GM18868 (cell line): ENCODE measurements at regions not wholly inside any gene's neighbourhood (a gene's known extent, or its start where the extent isn't known, plus 50 kb on each side); places are given as distances from the start of the nearest gene placed in this dataset.

Experiments
- ATAC-seq: cut with Tn5 transposase; IDR thresholded peaks from one replicate; pipeline ENCODE4 v1.9.1; 2021; ENCODE audit warnings: mild to moderate bottlenecking, moderate library complexity; ENCODE audit not compliant: unreplicated experiment

DNA sequence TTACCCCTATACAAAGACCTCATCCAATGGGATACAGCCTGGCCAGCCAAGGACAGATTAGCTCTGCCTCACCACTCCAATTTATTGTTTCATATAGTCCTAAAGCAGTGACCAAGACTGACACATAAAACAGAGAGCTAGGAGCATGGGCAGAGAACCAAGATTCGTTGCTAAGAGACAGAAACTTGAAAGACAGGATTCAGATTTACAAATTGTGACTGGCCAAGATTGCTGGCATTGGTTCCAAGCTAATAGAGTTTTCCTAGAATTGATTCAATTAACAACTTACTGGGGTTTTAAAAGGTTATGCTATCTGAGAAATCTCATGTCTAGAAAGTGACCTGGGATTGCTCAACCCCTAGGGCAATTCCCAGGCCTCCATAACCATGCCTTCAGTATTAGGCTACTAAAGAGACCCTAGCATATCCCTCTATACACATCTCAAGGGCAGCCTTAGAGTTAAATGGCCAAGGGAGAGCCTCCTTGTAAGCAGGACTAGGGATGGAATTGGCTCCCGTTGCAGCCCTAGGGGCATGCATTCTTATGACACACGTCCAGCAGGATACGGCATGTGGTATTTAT, 75.6 kb downstream of the ICOS start:
- no peak for ATAC-seq

DNA sequence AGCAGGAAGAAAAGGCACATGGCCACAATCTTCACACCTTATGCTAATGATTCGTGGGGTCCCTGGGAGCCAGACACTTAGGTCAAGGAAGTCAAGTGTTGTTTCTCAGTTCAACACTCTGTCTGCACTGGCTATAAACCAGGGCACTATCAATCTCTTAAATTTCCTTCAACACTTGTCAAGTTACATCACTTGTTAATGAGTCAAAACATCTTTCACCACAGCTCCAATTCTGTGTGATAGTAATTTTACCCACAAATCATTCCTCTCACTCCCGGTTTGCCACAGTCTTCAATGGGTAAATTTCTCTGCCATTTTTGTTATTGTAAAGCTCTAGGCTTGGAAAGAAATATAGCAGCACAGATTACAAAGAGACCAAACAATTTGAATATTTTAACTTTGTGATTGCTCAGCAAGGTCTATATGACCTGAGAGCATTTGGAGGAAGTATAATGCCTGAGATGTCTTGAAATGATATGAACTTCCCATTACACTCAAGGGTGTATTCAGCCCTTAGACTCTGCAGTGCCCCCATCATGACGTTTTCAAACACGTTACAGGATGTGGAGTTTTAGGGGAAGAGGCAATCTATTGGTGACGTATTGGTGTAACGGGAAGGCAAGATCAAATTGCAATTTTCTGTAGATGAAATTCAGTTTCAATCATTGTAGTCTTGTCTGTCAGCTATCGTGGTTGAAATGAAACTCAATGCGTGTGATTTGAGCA, 78.7 kb downstream of the ICOS start:
- no peak for ATAC-seq

DNA sequence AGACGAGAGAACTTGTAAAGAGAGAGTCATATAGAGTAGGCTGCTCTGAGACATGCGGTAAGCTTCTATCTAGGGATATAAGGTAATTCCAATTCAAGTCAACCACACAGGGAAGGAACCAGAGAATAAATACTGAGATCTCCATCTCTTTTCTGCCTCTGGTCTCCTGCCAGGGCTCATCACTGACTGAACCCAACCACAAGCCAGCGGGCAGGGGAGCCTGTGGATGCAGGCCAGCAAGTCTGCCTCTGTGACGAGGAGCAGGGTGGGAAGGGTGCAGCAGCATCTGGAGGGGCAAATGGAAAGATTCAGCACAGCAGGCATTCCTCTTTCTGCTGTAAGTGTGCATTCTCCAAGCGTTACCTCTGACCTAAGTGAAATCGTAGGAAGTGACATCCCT, 82.2 kb downstream of the ICOS start:
- no peak for ATAC-seq

DNA sequence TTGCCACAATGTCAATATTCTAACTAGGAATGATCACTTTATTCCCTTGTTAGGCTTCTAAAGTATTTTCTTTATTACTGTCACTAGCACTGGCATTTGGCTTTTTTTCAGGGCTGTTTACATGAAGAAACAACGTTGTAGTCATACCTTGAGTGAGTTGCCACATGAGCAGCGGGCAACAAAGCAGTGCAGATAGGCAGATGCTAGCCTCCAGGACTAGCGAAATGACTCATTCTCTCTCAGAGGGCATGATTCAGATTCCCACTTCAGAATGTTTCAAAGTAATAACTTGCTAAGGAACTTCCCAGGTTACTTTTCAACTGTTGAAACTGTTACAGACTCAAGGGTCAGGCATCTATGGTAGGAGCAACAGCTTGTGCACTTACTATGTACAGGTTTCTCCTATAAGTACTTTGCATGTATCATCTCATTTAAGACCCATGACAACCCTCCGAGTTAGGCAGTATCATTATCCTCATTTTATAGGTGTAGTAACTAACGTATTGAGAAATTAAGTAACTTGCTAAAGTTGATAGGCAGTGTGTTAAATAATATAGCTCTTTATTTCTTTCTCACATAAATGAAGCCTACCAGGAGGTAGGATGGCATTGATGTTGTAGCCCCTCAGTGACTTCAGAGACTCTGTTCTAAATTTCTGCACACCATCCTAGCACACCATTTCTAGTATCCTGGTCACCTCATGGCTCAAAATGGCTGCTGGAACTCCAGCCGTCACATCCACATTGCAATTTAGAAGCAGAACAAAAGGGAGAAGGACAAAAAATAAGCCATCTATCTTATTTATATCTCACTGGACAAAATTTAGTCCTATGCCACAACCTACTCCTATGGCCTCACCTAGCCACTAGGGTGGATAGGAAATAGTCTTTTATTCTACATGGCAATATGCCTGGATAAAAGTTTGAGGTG, 83.3 kb downstream of the ICOS start:
- peak; percentile 85 for ATAC-seq

DNA sequence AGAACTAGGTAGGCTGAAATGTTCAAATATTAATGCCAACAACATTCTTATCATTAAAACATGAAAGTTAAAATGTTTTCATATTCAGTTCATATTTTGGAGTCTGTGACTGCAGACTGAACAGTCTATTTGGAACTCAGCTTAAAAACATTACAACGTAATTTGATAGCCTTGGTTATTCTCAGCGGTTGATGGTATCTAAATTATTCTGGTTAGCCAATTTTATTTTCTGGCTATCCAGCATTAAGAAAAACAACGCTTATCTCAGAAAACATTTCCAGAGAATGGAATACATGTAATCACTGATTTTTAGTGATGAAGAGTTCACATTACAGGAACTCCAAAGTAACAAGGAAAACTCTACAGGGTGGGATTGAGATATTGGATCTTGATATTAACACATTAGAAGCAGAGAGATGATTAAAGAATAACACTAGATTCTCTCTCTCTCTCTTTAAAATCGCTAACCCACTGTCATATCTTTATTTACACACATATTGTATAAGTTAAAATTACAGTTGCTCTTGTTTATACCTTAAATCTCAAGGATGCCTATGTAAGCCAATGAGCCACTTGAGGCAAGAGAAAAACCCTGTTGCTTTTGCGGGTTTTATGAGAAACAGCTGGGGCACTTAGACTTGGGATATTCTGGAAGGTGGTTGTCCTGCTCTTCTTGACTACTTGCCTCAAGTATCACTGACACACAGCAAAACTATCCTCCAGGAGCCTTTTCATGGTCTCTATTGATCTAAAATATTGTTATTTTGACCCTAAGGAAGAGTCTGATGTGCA, 84.9 kb downstream of the ICOS start:
- ATAC-seq: no peak

DNA sequence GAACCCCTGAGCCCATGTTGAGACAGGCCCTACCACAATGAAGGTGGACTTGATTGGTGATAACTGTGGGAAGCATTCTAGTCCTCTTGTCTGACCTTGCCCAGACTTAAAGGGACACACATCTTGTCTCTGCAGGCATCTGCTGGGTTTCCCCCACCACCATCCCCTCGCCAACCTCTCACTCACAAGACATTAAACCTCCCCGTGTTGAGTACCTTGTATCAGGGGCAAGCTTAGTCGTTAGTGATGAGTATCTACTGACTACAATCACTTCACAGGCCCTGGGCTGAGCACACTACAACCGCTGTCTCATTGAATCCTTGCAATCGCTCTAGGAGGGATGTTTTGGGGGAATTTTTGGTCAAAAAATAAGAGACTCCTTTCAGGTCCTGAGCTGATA, 86.0 kb downstream of the ICOS start:
- peak; percentile 31 for ATAC-seq

DNA sequence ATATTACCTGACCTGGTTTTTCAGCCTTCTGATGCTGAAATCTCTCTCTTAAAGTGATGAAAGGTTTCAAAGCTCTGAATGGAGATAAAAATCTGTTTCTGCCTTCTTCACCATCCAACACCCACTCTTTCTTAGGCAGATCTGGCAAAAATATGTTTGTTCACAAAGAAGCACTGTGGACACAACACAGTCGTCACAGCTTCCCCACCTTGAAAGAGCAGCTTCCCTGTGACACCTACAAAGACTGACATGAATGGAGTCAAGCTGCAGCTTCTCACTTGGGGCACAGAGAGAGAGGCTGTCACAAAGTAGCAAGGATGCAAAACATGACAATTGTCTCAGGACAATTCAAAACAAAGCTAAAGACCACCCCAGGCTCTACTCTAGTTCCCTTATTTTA, 86.5 kb downstream of the ICOS start:
- no peak for ATAC-seq

DNA sequence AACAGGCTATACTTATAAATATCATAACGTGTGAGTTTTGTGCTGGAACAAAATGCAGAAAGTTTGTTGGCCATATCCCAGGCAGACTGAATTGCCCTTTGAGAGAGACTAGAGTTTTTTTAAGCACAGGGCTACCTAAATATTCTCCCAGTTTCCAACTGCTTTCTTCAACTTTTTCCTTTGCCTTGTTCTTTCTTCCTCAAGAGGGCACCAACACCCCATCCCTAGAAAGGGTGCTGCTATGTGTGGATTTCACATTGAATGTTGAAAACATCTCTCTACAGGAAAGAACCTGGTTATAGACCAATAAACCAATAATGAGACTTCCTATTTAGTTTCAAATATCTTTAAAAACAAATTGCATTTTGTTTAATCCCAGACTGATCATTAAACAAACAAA, 87.9 kb downstream of the ICOS start:
- ATAC-seq: no peak

DNA sequence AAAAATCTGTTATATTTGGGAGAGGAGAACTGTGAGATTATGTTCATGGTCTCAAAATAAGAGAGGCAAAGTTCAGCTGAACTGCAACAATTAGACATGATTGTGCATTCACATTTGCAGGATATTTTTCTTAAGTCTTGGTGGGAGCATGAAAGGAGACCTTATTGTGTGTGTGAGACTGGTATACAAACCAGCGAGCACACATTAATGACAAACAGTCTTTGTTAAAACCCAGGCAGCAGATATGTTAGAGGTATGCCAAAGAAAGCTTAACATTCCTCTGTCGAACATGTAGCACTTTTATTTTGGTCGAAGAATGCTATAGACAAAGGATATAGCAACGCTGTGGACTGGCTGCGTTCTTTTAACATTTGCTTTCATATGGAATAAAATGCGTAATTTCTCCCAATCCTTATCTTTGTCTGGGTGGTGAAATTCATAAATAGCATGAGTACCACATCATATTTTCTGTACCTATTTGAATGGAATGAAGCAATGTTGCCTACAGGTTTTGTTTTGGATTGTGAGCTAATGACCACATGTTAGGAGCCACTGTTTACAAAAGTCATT, 88.4 kb downstream of the ICOS start:
- no peak for ATAC-seq

DNA sequence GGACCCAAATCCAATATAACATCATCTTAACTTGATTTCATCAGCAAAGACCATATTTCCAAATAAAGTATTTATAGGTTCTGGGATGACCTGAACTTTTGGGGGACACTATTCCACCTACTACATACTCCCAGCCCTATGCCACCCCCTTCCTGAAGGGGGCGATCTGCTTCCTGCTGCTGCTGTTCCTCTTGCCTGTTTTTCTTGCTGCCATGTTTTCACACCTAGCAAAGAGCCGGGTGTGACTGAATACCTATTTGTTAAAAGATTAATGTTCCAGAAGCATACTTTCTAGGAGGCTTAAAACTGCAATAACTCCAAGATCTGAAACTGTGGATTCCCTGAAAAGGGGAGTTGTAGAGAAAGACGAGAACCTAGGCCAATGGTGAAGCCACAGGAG, 89.7 kb downstream of the ICOS start:
- no peak for ATAC-seq

DNA sequence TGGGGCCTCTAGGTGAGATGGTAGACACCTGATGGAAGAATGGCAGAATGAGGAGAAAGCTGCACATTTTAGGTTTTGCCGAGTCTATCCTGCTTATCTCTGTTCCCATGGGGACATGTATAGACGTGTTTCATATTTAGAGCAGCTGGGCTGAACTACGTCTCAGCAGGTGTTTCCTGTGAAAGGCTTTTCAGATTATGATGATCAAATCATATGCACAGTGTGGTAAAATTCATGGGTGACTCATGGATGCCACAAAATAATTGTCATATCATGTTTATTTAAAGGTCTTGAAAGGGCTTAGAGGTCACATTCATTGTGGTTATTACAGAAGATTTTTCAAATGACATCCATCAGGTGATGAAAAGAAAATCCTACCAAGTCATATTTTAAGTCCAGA, 90.5 kb downstream of the ICOS start:
- peak; percentile 74 for ATAC-seq

DNA sequence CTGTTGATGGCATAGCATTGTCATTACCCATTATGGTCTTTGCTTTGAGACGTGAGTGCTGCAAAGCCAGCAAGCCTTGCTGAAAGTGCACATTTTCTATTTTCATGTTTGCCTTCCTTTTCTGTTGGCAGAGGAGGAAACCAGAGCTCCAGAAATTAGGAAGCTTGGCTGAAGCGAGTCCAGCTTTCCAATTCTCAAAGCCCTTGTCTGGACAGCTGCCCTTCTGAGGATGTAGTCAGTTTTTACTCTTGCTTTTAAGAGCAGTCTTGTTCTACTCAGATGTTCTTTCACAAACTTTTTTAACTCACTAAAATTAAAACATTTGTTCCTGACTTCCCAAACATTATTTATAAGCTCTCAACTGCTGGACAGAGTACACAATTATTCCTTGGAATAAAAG, 93.8 kb downstream of the ICOS start:
- ATAC-seq: no peak

DNA sequence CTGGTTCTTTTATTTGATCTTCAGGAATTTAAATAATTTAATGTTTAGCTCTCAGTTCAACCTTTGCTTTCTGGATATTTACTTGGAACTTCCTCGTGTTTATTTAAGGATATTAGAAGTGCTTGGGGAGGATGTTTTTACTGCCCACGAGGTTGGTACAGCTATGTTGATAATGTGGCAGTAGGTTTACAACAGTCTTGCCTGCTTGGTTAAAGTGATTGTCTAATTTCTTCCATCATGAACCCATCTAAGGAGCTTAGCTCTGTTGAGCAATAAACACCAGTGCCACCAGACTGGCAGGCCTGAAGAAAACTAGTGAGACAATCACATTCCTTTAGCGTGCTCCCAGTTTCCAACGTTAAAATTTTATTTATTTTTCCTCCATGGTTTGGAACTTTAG, 94.5 kb downstream of the ICOS start:
- no peak for ATAC-seq

DNA sequence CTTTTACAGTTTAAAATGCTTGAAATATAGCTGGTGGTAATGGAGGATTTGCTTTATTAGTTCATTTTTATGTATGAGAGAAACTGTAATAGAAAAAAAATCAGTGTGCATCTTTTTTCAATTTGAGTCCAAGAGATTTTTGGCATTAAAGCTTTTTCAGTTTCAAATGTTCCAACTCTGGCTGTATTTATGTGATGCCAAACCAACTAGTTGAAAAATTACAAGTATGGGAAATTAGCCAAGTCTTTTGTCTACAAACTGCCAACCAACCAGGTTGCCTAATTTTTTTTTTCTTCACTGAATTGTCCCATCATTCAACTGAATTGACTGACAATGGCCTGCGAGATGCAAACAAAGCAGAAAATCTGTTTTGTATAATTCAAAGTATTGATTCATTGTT, 95.7 kb downstream of the ICOS start:
- no peak for ATAC-seq

DNA sequence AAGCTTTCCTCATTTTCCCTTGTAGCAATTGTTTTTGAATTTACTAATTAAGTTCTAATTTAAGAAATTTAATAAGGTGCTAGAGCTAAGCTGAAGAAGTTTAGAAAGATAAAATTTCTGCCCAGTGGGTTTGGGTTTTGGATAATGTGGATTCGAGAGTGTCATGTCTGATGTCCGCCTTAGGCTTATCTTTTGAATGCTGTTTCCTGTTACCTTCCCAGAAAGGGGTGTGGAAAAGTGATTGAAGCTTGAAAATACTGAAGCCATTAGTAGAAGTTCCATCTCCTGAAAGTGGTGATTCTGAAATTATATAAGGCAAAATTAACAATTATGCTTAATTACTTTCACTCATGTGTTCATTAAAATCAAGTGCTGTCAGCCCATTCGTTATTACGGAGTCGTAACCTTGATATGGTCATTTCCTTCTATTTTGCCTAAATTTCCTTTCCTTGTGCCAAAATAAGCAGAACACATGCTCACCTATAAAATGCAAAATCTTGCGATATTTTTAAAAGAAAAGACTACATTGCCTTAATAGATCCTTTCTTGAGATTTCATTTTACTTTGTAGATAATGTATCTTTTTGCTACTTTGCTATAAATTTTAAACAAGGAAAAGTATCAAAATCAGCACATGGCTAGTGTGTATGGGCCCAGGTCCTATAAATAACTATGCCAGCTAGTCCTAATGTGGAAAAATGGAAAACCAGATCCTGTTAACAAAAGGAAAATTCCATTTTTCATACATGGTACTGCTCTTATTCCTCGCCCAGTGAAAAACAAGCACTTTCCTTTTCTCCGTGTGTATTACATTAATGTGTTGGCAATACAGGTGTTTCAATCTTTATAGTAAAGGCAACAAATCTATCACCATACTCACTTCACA, 97.3 kb downstream of the ICOS start:
- no peak for ATAC-seq

DNA sequence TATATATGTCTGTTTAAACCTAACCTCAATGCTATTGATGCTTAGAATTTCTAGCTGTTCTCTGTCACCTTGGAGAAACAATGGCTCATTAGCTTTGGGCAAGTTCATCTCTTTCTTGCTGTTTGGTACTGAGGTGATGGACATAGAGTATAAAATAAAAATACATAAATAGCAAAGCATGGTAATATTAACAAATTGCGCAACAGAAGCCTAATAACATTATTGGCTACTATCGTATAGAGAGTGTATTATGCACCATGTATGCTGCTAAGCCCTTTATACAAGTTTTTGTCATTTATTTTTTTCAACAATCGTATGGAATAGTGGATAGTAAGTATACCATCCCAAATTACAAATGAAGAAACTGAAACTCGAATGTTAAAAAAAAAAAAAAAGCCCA, 100.1 kb downstream of the ICOS start:
- ATAC-seq: no peak

DNA sequence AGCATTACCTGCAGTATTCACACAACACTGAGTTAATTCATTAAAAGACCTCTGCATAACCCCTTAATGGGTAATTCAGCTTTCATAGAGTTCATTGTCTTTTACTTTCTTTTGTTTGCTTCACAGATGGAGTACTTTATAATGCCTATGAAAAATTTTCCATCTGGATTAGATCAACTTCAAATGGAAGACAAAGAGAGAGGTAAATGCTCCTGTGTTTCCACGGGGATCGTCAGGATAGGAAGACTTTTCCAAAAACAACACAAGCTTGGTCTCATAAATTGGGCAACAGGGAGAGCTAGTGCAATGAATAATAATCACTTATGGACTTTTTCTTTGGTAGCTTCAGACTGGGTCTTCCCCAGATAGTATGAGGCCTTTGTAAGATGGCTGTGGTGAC, 100.7 kb downstream of the ICOS start:
- ATAC-seq: no peak

DNA sequence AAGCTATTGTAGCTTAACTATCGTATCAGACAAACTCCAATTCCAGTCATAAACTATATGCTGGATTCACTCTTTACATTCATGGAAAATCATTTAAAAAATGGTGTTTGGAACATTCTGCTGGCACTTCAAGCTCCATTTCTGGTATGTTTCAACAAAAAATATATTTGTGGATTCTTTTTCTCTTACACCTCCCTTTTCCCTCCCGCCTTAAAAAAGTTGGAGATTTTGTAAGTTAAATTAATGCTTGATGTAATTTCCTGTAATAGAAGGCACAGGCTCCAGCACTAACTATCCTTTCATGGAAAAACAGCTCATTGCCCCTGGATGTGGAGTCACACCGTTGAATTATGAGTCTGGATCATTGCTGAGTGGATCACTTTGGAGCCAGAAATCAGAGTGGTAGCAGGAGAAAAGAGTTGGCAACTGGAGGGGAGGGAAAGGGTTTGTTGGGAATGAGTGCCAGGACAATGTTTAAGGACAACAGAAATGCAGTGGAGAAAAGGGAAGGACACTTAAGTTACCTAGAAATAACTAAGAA, 102.8 kb downstream of the ICOS start:
- no peak for ATAC-seq

DNA sequence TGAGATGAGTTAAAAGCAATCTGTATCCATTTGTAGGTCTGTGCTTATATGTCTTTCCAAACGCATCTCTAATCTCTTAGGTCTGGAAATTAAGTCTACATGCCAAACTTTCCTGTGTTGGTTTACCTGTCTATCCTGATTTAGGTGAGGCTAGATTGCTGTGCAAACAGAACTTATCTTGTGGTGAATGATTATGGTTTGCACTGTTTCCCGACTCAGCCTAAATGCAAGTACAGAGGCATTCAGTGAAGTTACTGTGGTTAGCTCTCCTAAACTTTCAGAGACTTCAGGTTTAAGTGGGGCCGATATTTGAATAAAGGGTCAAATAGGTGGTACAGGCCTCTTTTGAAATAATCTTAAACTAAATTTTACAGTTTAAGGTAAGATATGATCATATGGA, 103.5 kb downstream of the ICOS start:
- no peak for ATAC-seq

DNA sequence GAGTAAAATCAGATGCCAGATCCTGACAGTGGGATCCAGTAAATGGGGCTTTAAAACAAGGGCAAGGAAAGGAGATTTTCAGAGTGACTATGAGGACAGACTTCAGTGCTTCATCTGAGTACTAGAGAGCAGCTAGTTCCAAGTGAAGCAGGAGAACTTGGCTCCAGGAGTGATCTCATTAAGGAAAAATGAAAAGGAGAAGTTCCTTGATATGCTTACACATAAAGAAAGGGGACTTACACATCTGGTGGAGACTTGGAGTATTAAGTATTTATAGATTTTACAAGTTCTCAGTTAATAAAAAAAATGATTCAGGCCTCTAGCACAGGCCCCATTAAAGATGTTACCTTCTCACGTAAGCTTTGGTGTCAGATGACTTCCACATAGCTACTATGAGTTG, 105.8 kb downstream of the ICOS start:
- no peak for ATAC-seq
